ENCODE measurements at regions not wholly inside any gene's neighbourhood (a gene's known extent, or its start where the extent isn't known, plus 50 kb on each side); places are given as distances from the start of the nearest gene placed in this dataset.
A peak's percentile ranks its signal among the peaks of the same experiment; 100 is the strongest.
"Not testable (repeated sequence)": the region's sequence is repeated elsewhere in the genome, so short reads cannot be mapped to it uniquely, and the experiment has no call there.

DNA sequence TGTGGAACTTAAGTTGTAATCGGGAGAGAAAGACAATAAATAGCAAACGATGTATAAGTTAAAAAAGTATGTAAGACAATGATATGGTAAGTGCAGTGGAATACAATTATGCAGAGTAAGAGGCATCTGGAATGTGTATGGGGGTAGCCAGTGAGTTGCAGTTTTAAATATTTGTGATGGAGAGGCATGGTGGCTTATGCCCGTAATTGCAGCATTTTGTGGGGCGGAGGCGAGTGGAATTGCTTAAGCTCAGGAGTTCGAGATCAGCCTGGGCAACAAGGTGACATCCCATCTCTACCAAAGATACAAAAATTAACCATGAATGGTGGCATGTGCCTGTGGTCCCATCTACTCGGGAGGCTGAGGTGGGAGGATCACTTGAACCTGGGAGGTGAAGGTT is 52.5 kb upstream of the WDFY3 start:
- no peak for DNase-seq

DNA sequence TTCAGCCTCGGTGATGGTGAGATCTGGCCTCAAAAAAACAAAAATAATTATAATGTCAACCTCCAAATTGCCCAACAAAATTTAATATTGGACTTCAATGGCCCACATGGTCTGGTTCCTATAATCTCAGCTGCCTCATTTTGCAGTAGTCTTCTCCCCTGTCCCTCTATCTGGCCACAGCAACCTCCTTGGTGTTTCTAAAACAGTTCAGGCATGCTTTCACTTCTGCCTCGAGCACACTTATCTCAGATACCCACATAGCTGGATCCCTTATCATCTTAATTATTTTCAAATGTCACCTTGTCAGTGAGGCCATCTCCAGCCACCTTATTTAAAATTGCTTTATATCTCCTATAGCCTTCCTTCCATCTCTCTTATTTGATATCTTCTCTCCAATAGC is 52.9 kb upstream of the WDFY3 start:
- DNase-seq: no peak

DNA sequence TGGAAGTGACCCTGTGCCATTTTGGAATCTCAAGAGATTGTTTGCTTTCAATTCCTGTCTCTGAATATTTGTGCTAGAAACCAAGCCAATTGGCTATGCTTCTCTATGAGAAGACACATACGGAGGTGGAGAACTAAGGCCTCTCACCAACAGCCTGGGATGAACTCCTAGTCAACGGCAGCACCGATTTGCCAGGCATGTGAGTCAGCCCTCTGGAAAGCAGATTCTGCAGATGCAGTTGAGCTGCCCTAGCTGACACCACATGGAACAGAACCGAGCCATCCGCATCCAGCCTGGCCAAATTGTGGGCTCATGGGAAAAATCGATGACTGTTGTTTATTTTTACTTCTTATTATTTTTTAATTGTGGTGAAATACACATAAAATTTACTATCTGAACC is 58.2 kb upstream of the WDFY3 start:
- DNase-seq: no peak

GRCh38 chr4:85028910-85029309 is 62.4 kb upstream of the WDFY3 start:
- DNase-seq: no peak

DNA sequence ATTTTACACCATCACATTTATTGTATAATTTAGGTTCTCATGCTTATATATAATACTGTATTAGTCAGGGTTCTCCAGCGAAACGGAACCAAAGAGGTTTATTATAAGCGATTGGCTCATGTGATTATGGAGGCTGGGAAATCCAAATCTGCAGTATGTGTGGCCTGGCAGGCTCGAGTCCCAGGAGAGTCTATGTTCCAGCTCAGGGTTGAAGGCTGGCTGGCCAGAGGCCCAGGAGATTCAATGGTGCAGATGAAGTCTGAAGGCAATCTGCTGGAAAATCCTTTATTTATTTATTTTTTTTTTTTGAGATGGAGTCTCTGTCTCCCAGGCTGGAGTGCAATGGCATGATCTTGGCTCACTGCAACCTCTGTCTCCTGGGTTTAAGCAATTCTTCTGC is 63.0 kb upstream of the WDFY3 start:
- no peak for DNase-seq

DNA sequence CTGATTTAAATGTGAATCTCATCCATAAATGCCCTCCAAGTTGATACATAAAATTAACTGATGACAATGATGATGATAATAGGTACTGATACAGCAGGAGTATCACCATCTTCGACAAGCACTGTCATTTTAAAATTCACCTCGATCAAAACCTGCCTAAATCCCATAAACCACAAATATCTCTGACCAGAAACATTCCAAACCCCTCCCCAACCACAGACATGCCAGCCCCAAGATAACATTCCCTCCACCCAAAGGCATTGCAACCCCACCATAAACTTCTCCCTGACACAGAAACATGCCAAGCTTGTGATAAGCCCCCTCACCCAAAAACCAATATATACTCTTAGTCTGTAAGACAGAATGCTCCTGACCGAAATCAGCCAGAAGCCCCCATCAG is 63.7 kb upstream of the WDFY3 start:
- no peak for DNase-seq

GRCh38 chr4:85033838-85034237 is 67.3 kb upstream of the WDFY3 start:
- not testable (repeated sequence) for DNase-seq

DNA sequence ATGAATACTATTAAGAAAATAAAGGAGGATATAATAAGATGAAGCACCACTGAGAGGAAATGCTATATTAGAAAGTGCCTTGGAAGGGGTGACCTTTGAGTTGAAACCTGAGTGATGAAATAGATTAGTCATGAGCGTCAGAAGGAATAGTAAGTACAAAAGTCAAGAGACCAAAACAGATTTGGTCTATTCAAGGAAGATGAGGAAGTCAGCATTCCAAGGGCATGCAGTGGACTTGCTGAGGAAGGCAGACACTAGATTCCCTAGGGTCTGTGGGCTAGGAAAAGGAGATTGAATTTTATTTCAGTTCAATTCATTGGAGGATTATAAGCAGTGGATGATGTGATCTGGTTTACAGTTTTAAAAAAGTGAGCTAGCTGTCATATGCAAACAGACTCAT is 73.0 kb upstream of the WDFY3 start:
- DNase-seq: no peak

DNA sequence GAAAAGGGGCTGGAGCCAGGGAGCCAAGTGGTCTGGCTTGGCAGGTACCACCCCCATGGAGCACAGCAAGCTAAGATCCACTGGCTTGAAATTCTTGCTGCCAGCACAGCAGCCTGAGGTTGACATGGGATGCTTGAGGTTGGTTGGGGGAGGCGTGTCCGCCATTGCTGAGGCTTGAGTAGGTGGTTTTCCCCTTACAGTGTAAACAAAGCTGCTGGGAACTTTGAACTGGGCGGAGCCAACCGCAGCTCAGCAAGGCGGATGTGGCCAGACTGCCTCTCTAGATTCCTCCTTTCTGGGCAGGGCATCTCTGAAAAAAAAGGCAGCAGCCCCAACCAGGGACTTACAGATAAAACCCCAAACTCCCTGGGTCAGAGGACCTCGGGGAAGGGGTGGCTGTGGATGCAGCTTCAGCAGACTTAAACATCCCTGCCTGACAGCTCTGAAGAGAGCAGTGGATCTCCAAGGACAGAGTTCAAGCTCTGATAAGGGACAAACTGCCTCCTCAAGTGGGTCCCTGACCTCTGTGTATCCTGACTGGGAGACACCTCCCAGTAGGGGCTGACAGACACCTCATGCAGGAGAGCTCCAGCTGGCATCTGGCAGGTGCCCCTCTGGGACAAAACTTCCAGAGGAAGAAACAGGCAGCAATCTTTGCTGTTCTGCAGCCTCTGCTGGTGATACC is 77.5 kb upstream of the WDFY3 start:
- not testable (repeated sequence) for DNase-seq

GRCh38 chr4:85050736-85051135 is 84.2 kb upstream of the WDFY3 start:
- DNase-seq: no peak

GRCh38 chr4:85051526-85051925 is 85.0 kb upstream of the WDFY3 start:
- DNase-seq: no peak

GRCh38 chr4:85054925-85055324 is 88.4 kb upstream of the WDFY3 start:
- DNase-seq: not testable (repeated sequence)

DNA sequence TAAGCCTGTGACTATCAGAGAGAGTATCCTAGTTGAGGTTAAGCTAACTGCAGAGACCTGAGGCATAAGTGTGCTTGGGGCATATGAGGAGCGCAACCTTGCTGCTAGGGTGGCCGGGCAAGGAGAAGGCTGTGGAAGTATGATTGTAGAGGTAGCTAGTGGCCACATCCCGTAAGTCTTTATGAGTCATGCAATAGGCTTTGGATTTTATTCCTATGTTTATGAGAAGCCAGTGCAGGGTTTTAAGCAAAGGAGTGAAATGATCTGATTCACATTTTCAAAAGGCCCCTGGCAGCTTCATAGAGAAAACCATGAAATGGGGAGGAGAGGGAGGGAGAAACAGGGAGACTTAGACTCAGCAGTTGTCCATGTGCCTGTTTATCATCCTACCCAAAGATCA is 92.1 kb upstream of the WDFY3 start:
- no peak for DNase-seq

- no peak for DNase-seq
Measured at GRCh38 chr4:85061974-85062373, 95.5 kb upstream of the WDFY3 start.

DNA sequence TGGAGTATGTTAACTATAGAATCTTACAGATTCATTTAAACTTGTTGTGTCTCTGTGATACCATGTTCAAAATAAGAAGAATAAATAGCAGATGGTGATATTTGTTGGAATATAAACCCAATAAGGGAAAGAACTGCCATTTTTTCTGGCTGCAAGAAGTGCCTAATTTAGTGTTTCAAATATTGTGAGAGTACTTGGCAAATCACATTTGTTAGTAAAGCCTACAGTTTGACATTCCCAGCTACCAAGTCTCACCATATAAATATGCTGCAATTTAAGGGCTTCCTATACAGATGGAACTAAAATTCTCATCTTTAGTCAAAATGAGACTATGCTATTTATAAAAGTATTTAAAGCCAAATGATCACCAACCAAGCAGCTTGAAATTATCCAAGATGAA is 96.0 kb upstream of the WDFY3 start:
- DNase-seq: no peak

DNA sequence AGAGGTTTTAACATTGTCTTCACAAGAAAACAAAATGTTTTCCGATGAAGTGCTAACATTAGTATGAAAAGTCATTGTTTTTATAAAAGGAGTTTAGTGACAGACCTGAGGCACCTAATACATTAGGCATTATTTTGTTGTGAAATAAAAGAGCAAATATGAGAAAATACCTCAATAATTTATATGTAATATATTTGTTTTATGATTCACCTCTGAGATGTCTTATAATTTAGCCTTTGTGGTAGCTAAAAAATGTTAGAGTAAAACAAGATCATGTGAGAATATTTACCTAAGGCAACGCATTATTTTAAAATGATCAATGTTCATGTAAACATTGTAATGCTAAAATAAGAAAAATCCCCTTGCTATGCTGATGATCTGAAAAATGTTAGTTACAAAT is 100.9 kb upstream of the WDFY3 start:
- DNase-seq: no peak

DNA sequence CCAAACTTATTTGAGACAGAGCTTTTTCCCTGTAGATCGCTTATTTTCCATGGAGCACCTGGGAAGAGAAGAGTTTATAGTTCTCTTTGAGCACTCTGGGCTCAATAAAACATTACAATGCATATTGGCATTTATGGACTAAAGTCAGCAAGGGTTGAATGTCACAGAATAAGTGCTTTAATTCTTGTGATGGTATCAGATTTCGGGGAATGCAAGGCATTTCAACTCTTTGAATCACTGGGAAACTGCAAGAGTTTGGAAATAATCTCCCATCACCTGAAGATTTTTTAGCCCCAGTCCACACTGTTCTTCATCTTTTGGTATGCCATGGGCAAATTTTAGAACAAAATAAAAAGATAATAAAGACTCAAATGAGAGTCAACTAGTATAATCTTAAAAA is 111.5 kb upstream of the WDFY3 start:
- DNase-seq: no peak

DNA sequence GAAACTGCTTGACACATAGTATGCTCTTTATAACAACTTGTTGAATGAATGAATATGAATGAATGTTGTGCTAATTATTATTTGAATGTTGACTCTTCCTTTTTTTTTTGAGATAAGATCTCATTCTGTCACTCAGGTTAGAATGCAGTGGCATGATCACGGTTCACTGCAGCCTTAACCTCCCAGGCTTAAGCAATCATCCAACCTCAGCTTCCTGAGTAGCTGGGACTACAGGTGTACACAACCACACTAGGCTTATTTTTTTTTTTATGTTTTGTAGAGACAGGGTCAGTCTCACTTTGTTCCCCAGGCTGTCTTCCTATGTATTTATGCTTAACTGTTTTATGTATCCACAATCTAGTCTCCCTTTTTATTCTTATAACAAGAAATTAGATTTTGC is 114.7 kb upstream of the WDFY3 start:
- no peak for DNase-seq

DNA sequence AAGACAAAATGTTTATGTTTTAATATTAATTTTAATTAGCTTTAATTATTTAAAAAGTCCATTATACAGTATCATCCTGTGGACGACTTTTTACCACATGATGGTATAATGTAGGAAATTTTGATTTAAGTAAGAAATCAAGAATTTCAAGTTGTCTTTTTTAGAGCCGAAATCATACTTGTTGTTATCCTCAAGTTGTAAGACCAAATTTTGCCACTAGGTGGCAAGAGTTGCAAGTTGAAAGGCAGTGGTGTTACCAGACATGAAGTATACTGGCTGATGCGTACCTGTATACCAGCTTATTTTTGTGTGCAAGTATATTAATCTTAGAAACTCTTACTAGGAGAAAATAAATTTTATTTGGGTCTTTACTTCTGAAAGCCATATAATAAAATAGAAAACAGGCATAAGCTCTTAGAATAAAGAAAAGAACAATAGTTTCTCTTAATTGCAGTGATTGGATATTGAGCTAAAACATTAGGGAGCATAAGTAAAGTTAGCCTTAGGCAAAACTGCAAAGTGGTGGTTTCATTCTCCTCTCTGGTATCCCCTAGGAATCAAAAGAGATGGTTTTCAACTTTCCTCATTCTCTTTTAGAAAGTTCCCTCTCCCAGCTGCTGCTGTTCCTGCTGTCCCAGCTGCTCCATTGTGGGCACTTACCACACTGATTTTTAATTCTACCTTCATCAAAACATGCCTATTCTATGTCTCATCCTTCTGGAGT is 118.0 kb upstream of the WDFY3 start:
- peak; percentile 65 for DNase-seq

DNA sequence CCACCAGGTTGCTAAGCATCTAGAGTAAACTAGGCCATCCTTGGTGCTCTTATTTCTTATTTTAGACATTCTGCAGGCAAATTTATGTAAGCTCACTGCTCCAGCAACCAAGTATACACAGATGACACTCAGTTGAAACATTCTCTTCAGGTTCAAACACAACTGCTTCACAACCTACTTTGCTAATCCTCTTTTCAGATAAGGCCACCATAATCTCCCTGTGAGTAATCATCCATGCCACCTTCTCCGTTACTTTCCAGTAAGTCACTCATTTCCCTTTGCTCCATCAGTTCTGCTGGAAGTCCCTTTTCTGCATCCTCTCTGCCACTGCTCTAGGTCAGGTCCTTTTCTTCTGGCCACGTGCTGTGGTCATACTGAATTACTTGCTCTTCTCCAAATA is 120.2 kb upstream of the WDFY3 start:
- no peak for DNase-seq

GRCh38 chr4:85092536-85092935 is 126.0 kb upstream of the WDFY3 start:
- no peak for DNase-seq

- no peak for DNase-seq
Measured at GRCh38 chr4:85092943-85093342, 126.5 kb upstream of the WDFY3 start.

GRCh38 chr4:85094735-85095134 is 128.2 kb upstream of the WDFY3 start:
- DNase-seq: no peak

GRCh38 chr4:85102606-85103005 is 136.1 kb upstream of the WDFY3 start:
- DNase-seq: no peak

GRCh38 chr4:85106166-85106565 is 139.7 kb upstream of the WDFY3 start:
- no peak for DNase-seq

Measured in amniotic stem cell (primary cell).